ENCODE measurements at regions not wholly inside any gene's neighbourhood (a gene's known extent, or its start where the extent isn't known, plus 50 kb on each side); places are given as distances from the start of the nearest gene placed in this dataset.
"Not testable (repeated sequence)": the region's sequence is repeated elsewhere in the genome, so short reads cannot be mapped to it uniquely, and the experiment has no call there.

DNA sequence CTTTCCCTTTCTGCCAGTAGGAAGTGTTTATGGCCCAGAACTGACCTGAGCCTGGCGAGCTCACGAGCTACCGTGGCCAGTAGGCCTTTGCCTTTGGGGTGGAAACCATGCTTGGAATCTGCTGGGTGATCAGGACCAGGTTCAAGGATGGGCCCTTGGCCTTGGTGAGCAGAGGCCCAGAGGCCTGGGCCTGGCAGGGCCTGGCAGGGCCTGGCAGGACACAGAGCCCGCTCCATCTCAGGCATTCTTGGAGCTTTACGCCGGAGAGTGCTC, 184.8 kb upstream of the RTL1 start:
- peak; percentile 6 for DNase-seq
- H3K36me3 Mint-ChIP-seq = no peaks in the 10 kb centered on the region
- H3K27ac Mint-ChIP-seq = no peak overlapping the region
- H3K4me3 Mint-ChIP-seq = no peak overlapping the region
- no peaks in the 10 kb centered on the region for H3K9me3 Mint-ChIP-seq
- CTCF ChIA-PET = no interaction called here
- H3K27me3 Mint-ChIP-seq = no peaks in the 10 kb centered on the region
- H3K4me1 Mint-ChIP-seq = no peaks in the 10 kb centered on the region

DNA sequence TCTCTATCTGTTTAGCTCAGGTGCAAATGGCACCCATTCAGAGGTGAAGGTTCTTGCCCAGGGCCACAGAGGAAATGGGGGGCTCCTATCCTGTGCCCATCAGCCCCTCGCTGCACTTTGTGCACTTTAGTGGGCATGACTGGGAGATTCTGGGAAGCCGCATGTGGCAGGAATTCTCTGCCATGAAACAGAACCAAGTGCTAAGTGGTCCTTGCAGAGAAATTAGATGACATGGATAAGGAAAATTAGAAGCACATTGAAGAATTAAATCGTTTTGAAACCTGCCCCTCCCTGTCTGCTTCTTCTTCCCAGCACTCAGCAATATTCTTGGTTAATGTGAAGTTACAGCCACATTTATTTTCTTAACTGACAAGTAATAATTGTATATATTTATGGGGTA, 185.2 kb upstream of the RTL1 start:
- H3K9me3 Mint-ChIP-seq = no peaks in the 10 kb centered on the region
- no peaks in the 10 kb centered on the region for H3K4me1 Mint-ChIP-seq
- CTCF ChIA-PET = no interaction called here
- no peaks in the 10 kb centered on the region for H3K36me3 Mint-ChIP-seq
- peak; percentile 8 for DNase-seq
- H3K27ac Mint-ChIP-seq = no peak overlapping the region
- no peaks in the 10 kb centered on the region for H3K27me3 Mint-ChIP-seq
- H3K4me3 Mint-ChIP-seq = no peak overlapping the region

DNA sequence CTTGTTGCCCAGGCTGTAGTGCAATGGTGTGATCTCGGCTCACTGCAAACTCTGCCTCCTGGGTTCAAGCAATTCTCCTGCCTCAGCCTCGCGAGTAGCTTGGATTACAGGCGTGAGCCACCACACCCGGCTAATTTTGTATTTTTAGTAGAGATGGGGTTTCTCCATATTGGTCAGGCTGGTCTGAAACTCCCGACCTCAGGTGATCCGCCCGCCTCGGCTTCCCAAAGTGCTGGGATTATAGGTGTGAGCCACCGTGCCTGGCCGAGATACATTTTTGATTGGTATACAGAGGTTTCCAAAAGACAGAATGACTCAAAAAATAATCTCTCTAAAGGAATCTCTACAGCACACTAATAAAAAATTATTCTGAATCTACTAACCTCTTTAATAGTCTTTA, 187.0 kb upstream of the RTL1 start:
- H3K4me1 Mint-ChIP-seq, CTCF ChIA-PET, H3K4me3 Mint-ChIP-seq, H3K36me3 Mint-ChIP-seq, H3K9me3 Mint-ChIP-seq, H3K27ac Mint-ChIP-seq, DNase-seq, H3K27me3 Mint-ChIP-seq: not testable (repeated sequence)

DNA sequence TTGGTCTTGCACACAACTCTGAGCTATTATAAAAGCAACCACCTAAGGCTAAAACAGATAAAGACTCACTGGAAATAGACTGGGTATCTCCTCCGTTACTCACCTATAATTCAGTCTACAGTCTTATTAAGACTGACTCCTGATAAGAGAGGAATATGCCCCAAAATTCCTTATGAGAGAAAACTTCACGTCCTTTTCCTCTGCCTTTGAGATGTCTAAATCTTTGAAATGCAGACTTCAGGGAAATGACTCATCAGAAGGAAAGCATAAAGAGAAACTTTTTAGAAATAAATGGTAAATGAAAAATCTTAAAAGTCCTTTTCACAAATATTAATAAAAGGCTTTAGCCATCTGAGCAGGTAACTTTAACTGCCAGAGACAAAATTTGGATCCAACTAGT, 187.5 kb upstream of the RTL1 start:
- Mint-ChIP-seq H3K9me3 (no peaks in the 10 kb centered on the region), H3K4me3 (no peak overlapping the region), H3K4me1 (no peaks in the 10 kb centered on the region), H3K27ac (no peak overlapping the region), H3K27me3 (peaks cover 8% of the 10 kb centered on the region), H3K36me3 (no peaks in the 10 kb centered on the region)
- DNase-seq = no peak
- CTCF ChIA-PET = no interaction called here

DNA sequence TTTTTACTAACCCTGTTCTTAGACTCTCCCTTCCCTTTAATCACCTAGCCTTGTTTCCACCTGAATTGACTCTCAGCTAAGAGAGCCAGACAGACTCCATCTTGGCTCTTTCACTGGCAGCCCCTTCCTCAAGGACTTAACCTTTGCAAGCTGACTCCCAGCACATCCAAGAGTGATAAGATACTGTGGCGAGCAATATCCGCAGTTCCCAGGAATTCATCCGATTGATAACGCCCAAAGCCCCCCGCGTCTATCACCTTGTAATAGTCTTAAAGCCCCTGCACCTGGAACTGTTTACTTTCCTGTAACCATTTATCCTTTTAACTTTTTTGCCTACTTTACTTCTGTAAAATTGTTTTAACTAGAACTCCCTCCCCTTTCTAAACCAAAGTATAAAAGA, 191.4 kb upstream of the RTL1 start:
- H3K4me1 Mint-ChIP-seq, H3K4me3 Mint-ChIP-seq, CTCF ChIA-PET: not testable (repeated sequence)

DNA sequence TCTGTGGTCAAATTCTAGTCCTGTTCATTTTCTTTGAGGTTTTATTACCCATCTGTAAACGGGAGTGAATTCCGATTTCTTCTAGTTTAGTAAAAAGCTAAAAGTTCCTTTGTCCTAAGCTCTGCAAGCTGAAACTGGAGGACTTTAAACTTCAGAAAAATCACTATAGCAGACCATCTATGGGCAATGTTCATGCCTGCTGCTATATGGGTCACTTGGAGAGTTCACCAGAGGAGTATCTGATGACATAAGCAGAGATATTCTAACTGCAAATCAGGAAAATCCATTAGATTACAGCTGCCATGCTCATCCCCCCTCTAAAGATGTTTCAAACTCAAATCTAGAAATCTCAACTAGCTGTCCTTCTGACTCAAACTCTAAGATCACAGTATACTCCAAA, 193.0 kb upstream of the RTL1 start:
- Mint-ChIP-seq H3K4me3 (no peak overlapping the region), H3K9me3 (no peaks in the 10 kb centered on the region), H3K36me3 (no peaks in the 10 kb centered on the region), H3K4me1 (no peaks in the 10 kb centered on the region), H3K27ac (no peak overlapping the region), H3K27me3 (peaks cover 18% of the 10 kb centered on the region)
- CTCF ChIA-PET = interaction anchor here (0.7 kb wide), 1 partner anchor 18 kb away, joined by 3 read pairs; no protein-coding TSS in a partner anchor
- DNase-seq = no peak

More for the DNA sequence above, 191.4 kb upstream of the RTL1 start:
- H3K9me3 Mint-ChIP-seq, H3K36me3 Mint-ChIP-seq, H3K27ac Mint-ChIP-seq, DNase-seq: not testable (repeated sequence)
- peaks cover 12% of the 10 kb centered on the region for H3K27me3 Mint-ChIP-seq

DNA sequence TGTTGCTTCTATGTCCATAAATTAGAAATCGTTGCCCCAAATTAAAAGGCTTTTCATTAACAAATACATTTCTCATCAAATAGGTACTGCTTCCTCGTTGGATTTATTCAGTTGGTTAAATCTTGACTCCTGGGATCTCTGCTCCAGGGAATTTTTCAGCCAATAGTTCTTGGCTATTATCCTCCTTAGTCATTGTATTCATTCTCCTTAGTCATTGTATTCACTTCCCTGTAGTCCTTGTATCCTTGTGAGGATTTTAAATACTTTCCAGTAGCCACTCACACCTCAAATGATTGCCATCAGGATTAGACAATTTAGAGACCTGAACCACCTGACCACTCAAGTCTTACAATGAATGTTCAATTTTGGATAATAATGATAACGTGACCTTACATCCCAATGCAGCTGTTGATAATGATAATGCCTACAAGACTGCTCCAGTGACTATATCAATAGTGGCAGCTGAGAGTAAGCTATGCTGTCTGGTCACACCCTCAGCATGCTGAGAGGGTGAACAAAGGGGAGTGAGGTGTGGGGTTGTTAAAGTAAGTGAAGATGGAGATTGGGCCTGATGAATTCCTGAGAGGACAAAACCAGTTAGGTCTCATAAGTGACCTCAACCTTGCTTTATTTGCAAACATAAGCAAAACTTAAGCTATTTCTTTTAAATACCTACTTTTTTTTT, 193.7 kb upstream of the RTL1 start:
- H3K27me3 Mint-ChIP-seq = peaks cover 21% of the 10 kb centered on the region
- H3K27ac Mint-ChIP-seq = no peak overlapping the region
- no peaks in the 10 kb centered on the region for H3K9me3 Mint-ChIP-seq
- CTCF ChIA-PET = interaction anchor here (0.7 kb wide), 1 partner anchor 19 kb away, joined by 3 read pairs; no protein-coding TSS in a partner anchor
- no peaks in the 10 kb centered on the region for H3K36me3 Mint-ChIP-seq
- no peaks in the 10 kb centered on the region for H3K4me1 Mint-ChIP-seq
- H3K4me3 Mint-ChIP-seq = no peak overlapping the region
- DNase-seq = no peak

- DNase-seq = no peak
- no peak overlapping the region for H3K4me3 Mint-ChIP-seq
- CTCF ChIA-PET = no interaction called here
- H3K9me3 Mint-ChIP-seq = no peaks in the 10 kb centered on the region
- H3K36me3 Mint-ChIP-seq = no peaks in the 10 kb centered on the region
- H3K27ac Mint-ChIP-seq = no peak overlapping the region
- H3K27me3 Mint-ChIP-seq = peaks cover 21% of the 10 kb centered on the region
- no peaks in the 10 kb centered on the region for H3K4me1 Mint-ChIP-seq
Measured at GRCh38 chr14:101098177-101098576, 194.7 kb upstream of the RTL1 start.

DNA sequence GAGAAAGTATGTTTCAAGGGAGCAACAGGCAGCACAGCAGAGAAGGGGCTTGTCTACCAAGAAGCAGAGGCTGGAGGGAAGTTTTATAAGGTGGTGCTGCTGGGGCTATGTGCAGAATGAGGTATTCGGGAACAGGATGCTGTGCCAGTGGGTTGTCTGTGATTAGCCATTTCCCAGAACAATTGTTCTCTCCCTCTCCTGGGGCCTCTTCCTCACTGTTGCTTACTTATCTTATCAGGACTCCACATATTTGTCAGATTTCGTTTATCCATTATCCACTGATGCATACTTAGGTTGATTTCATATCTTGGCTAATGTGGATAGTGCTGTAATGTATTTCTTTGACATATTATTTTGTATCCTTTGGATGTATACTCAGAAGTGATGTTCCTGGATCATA, 195.1 kb upstream of the RTL1 start:
- DNase-seq = no peak
- CTCF ChIA-PET = no interaction called here
- Mint-ChIP-seq H3K27ac (no peak overlapping the region), H3K4me3 (no peak overlapping the region), H3K27me3 (peaks cover 21% of the 10 kb centered on the region), H3K36me3 (no peaks in the 10 kb centered on the region), H3K4me1 (no peaks in the 10 kb centered on the region), H3K9me3 (no peaks in the 10 kb centered on the region)

GRCh38 chr14:101101456-101102056, 198.0 kb upstream of the RTL1 start:
- CTCF ChIA-PET = no interaction called here
- H3K9me3 Mint-ChIP-seq = no peaks in the 10 kb centered on the region
- peaks cover 13% of the 10 kb centered on the region for H3K27me3 Mint-ChIP-seq
- H3K4me3 Mint-ChIP-seq = no peak overlapping the region
- no peaks in the 10 kb centered on the region for H3K36me3 Mint-ChIP-seq
- no peaks in the 10 kb centered on the region for H3K4me1 Mint-ChIP-seq
- no peak for DNase-seq
- H3K27ac Mint-ChIP-seq = no peak overlapping the region

DNA sequence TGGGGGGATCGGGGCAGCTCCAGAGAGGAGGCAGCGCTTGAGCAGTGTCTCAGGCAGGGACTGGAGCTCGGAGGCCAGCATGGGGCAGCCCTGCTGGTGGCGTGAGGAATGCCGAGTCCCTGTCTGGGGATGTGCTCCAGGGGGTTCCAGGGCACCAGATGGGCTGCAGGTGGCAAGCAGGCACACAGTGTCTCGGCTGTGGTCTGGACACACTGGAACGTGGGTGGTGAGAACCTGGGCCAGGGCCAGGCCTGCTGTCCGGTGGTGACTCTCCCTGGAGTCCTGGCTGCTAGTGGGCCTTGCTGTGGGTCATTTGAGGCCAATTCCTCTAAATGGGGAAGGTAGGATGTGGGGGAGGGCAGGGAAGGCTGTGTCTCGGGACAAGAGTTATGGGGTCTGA, 199.4 kb upstream of the RTL1 start:
- Mint-ChIP-seq H3K27ac (no peak overlapping the region), H3K4me1 (no peaks in the 10 kb centered on the region), H3K27me3 (peaks cover 13% of the 10 kb centered on the region), H3K4me3 (no peak overlapping the region), H3K36me3 (no peaks in the 10 kb centered on the region), H3K9me3 (no peaks in the 10 kb centered on the region)
- no peak for DNase-seq
- CTCF ChIA-PET = no interaction called here

- H3K9me3 Mint-ChIP-seq = no peaks in the 10 kb centered on the region
- no peak for DNase-seq
- no peak overlapping the region for H3K27ac Mint-ChIP-seq
Measured at GRCh38 chr14:101103321-101103901, 199.9 kb upstream of the RTL1 start.

GRCh38 chr14:101104485-101104884, 201.0 kb upstream of the RTL1 start:
- H3K36me3 Mint-ChIP-seq = no peaks in the 10 kb centered on the region
- H3K27me3 Mint-ChIP-seq = peaks cover 10% of the 10 kb centered on the region
- no peak overlapping the region for H3K27ac Mint-ChIP-seq
- CTCF ChIA-PET = no interaction called here
- DNase-seq = no peak
- no peak overlapping the region for H3K4me3 Mint-ChIP-seq
- H3K9me3 Mint-ChIP-seq = no peaks in the 10 kb centered on the region
- no peaks in the 10 kb centered on the region for H3K4me1 Mint-ChIP-seq

More at GRCh38 chr14:101103321-101103901, 199.9 kb upstream of the RTL1 start:
- Mint-ChIP-seq H3K27me3 (peaks cover 13% of the 10 kb centered on the region), H3K36me3 (no peaks in the 10 kb centered on the region), H3K4me1 (no peaks in the 10 kb centered on the region), H3K4me3 (no peak overlapping the region)
- CTCF ChIA-PET = no interaction called here

- Mint-ChIP-seq H3K36me3 (no peaks in the 10 kb centered on the region), H3K4me1 (no peaks in the 10 kb centered on the region), H3K27ac (no peak overlapping the region), H3K4me3 (no peak overlapping the region), H3K27me3 (peaks cover 10% of the 10 kb centered on the region), H3K9me3 (no peaks in the 10 kb centered on the region)
- CTCF ChIA-PET = no interaction called here
- no peak for DNase-seq
Measured at GRCh38 chr14:101105045-101105444, 201.5 kb upstream of the RTL1 start.

DNA sequence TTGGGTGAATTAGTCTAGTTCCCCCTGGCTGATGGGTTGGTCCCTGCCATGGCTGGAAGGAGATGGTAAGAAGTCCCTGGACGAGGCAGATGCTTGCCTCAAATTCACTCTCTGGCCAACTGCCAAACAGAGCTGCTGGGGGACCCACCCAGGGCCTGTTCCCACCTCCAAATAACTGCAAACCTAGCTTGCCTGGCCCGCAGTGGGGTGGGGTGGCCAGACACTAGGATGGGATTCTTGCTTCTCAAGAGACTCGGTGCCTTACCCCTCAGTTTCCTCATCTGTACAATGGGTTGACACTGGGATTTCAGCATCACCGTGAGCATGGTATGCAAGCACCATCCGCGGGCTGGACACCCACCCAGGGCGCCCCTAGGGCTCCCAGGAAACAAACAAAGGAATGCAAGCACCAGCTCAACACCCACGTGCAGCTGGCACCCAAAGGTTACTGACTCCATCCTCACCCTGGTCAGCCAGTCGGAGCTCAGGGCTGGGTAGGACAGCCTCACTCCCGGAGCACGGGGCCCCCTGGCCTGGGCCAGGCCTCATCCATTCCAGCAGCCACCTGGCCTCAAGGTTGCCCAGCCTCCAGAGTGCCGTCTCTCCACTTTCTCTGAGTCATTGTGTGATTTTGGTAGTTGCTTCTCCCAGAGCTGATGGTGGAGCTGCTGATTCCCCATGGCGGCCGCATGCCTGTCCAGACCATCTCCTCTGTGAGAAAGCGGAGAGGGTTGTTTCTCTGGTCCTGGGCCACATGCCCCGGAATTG, 205.2 kb upstream of the RTL1 start:
- Mint-ChIP-seq H3K27me3 (no peaks in the 10 kb centered on the region), H3K36me3 (no peaks in the 10 kb centered on the region), H3K4me3 (no peak overlapping the region), H3K9me3 (no peaks in the 10 kb centered on the region), H3K4me1 (no peaks in the 10 kb centered on the region), H3K27ac (no peak overlapping the region)
- no peak for DNase-seq
- CTCF ChIA-PET = no interaction called here
